ENCODE measurements at regions not wholly inside any gene's neighbourhood (a gene's known extent, or its start where the extent isn't known, plus 50 kb on each side); places are given as distances from the start of the nearest gene placed in this dataset.

DNA sequence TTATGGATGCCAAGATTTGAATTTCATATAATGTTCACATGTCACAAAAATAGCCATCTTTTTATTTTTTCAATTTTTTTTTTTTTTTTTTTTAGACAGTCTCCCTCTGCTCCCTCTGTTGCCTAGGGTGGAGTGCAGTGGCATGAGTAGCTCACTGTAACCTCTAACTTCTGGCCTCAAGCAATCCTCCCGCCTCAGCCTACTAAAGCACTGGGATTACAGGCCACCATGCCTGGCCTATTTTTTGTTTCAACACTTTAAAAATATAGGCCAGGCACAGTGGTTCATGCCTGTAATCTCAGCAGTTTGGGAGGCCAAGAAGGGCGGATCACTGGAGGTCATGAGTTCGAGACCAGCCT lies 246.3 kb downstream of the SKIDA1 start:
- TF ChIP-seq, protein P1, sequence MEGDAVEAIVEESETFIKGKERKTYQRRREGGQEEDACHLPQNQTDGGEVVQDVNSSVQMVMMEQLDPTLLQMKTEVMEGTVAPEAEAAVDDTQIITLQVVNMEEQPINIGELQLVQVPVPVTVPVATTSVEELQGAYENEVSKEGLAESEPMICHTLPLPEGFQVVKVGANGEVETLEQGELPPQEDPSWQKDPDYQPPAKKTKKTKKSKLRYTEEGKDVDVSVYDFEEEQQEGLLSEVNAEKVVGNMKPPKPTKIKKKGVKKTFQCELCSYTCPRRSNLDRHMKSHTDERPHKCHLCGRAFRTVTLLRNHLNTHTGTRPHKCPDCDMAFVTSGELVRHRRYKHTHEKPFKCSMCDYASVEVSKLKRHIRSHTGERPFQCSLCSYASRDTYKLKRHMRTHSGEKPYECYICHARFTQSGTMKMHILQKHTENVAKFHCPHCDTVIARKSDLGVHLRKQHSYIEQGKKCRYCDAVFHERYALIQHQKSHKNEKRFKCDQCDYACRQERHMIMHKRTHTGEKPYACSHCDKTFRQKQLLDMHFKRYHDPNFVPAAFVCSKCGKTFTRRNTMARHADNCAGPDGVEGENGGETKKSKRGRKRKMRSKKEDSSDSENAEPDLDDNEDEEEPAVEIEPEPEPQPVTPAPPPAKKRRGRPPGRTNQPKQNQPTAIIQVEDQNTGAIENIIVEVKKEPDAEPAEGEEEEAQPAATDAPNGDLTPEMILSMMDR (IDR thresholded peaks at IDR 0.05): no peak

DNA sequence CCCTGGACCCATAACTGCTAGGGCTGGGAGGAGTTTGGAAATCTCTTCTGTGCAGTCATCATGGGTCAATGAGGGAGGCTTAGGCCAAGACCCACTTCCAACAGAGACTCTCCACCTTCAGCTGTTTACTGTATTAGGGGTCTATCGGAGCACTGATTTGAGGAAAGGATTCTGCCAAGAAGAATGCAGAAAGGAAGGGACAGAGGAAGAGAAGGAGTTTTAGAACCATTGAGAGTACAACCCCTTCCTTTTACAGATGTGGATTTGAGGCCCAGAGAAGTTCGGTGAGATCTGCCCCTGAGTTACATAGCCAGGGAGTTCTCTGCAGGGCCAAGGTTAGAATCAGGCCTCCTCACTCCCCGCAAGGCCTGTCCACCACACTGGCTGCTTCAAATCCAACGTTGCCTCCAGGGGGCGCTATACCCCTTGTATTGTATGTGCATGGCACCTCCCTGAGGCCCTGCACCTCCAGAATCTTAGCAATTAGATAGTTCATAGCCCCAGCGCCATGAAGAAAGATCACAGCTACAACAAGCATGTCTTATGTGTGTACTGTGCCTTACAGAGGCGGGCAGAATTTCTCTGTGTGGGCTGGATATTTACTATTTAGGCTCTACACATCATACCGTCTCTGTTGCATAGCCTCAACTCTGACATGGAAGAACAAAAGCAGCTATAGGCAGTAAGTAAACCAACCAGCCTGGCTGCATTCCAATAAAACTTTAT lies 246.8 kb downstream of the SKIDA1 start:
- TF ChIP-seq, protein P1 (IDR thresholded peaks at IDR 0.05): peak; percentile 74

DNA sequence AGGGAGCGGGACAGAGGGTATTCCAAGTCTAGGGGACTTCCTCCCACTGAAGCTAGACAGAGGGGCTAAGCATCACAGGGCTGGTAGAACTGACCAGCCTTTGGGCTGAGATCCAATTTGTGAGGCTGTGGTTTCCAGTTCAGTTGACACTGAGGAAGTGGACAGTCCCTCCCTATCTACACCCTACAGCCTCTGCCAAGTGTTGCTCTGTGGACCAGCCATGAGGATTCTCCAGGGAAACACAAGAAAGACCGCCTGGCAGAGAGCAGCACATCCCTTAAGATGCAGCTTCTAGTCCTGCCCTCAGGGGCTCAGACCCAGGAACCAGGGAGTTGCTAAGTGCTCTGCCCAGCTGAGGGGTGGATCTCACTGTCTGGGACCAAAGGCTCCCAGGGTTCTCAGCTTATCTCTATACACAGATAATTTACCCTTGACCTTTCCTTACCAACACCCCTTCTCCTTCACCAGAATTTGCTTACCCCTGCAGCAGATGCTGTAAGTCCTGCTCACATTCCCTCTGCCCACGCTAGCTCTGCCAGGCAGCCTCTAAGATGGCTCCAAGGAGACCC lies 252.0 kb downstream of the SKIDA1 start:
- TF ChIP-seq, protein P1 (IDR thresholded peaks at IDR 0.05): no peak

DNA sequence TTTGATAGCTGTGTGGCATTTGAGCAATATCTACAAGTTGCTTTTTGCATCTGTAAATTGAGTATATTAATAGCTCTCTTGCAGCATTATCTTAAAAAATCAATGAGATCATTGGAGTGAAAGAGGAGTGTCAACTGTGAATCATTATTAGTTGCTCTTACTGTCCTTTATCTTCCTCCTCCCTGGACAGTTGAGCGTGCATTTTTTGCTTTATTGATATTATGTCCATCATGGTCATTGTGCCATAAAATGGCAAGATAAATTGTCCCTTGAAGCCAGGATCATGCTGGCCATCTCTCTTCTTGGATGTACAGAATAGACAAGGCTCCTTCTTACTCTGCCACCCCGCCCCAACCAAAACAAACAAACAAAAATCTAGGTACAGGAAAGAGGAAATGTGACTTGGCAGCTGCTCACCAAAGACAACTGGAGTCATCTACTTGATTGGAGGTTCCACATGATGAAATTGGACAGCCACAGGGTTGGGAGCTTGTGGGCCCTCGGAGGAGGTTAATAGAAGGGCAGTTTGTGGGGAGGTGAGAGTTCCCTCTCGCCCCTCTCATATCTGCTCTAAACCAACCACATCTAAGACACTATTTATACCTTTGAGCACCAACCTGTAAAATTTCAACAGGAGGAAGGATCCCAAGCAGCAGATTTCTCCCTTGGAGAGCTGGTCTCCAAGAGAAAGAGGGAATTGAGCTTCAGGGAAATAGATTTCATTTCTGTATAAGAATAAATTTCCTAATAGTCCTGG lies 252.7 kb downstream of the SKIDA1 start:
- TF ChIP-seq, protein P1 (IDR thresholded peaks at IDR 0.05): no peak

DNA sequence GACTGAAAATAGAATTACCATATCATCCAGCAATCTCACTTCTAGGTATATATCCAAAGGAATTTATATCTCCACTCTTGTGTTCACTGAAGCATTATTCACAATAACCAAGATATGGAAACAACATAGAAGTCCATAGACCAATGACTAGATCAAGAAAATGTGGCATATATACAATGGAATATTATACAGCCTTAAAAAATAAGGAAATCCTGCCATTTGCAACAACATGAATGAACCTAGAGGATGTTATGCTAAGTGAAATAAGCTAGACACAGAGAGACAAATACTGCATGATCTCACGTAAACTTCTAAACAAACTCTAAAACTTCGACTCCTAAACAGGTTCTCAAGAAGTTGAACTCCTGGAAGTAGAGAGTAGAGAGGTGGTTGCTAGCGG lies 254.5 kb downstream of the SKIDA1 start:
- TF ChIP-seq, protein P1 (IDR thresholded peaks at IDR 0.05): no peak

DNA sequence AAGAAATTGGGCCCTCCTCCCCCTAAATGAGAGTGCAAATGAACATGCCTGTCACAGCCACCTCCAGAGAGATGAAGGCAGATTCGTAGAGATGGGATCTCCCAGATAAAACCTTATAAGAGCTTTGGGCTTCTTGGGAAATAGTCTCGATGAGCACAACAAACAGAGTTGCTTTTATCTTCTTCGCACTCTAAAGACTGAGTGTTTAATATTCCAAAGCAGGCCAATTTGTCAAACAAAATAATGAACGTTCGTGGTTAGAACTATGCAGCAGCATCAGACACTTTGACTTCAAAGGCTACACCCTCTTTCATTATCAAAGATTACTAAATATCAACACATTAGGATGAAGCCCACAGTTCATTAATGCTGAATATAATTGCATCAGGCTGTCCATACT lies 256.2 kb downstream of the SKIDA1 start:
- TF ChIP-seq, protein P1 (IDR thresholded peaks at IDR 0.05): no peak

DNA sequence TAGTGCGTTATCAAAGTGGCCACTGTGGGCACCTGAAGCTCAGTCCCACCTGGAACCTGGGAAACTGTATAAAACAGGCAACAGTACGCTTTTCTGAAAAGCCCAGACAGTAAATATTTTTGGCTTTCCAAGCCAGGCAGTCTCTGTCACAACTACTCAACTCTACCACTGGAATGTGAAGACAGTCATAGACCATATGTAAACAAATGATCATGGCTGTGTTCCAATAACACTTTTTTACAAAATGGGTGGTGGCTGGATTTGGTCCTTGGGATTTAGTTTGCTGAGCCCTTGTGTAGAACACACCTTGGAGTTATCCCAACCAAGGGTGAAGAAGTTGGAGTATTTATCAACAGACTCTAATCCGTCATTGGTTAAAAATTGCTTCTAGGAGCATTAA lies 259.9 kb downstream of the SKIDA1 start:
- TF ChIP-seq, protein P1 (IDR thresholded peaks at IDR 0.05): no peak

Measured in LNCAP (cell line).